HG03442 (cell line): ENCODE measurements at regions not wholly inside any gene's neighbourhood (a gene's known extent, or its start where the extent isn't known, plus 50 kb on each side); places are given as distances from the start of the nearest gene placed in this dataset.
"Not testable (repeated sequence)": the region's sequence is repeated elsewhere in the genome, so short reads cannot be mapped to it uniquely, and the experiment has no call there.

Experiments
- ATAC-seq: cut with Tn5 transposase; IDR thresholded peaks from one replicate; pipeline ENCODE4 v1.9.1; 2021; ENCODE audit warnings: mild to moderate bottlenecking, moderate library complexity; ENCODE audit not compliant: unreplicated experiment

DNA sequence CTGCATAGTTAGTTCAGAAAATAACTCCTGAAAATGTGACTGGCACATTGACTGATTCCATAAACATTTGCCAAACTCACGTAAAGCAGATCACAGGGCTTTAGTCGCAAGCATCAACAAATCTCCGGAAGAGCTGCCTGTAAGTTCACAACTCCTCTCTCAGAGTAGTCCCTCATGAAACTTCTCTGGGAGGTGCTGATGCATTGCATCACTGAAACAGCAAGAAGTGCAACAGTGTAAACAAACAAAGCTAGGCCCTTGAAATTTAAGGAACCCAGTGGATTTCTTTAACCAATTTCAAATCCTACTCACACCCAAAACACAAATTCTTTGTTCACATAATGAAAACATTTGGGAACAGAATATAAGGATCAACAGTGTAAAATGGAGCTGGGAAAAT, 1691.7 kb upstream of the FLRT2 start:
- ATAC-seq: no peak

DNA sequence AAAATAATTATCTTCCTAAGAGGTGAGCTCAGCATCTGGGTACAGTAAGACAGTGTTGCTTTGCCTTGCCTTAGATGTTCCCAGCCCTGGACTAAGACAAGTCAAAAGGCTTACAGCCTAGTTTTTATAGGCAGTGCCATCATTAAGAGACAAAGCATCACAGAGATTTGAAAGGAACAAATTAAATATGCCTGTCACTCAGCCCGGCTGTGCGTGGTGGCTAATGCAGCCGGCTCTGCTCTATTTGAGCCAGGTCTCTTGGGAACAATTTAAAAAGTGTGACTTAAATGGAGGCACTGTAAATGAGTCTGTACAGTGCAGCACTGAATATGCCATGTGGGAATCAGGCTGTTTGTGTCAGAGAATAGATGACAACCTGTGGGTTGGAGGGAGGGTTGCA, 1687.4 kb upstream of the FLRT2 start:
- no peak for ATAC-seq

DNA sequence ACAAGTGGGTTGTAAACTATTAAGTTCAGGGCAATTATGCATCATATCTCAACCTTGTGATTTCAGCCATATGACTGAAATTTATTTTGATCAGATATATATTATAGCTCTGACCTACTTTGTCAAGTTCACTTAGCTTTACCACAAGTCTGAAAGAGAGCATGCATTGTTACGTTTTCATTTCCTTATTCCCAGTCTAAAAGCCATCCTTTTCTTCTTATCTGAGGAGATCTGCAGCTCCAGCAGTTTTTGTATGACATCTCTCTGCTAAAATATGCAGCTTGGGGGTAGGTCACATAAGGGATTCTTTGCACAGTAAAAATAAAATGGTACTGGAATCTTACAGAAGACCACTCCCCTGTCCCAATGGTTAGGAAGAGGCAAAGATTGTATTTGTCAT, 1682.8 kb upstream of the FLRT2 start:
- ATAC-seq: no peak

GRCh38 chr14:83850092-83850491, 1679.9 kb upstream of the FLRT2 start:
- no peak for ATAC-seq

- ATAC-seq: no peak
These were observed 1673.6 kb upstream of the FLRT2 start for GRCh38 chr14:83856334-83856733.

DNA sequence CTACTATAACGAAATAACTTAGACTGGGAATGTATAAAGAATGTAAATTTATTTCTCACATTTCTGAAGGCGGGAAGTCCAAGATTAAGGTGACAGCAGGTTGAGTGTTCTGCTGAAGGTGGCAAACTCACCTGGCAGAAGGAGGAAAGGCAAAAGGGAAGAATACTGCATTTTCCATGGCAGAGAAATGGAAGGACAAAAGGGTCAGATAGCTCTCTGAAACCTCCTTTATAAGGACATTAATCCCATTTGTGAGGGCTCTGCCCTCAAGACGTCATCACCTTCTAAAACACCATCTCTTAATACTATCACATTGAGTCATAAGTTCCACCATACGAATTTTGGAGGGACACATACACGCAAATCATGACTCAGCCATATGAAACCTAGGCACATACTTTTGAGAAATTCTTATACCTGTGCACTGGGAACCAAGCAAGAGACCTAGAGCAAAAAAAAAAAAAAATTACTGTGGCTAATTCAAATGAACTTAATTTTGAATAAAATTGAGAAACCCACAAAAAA, 1669.3 kb upstream of the FLRT2 start:
- no peak for ATAC-seq

DNA sequence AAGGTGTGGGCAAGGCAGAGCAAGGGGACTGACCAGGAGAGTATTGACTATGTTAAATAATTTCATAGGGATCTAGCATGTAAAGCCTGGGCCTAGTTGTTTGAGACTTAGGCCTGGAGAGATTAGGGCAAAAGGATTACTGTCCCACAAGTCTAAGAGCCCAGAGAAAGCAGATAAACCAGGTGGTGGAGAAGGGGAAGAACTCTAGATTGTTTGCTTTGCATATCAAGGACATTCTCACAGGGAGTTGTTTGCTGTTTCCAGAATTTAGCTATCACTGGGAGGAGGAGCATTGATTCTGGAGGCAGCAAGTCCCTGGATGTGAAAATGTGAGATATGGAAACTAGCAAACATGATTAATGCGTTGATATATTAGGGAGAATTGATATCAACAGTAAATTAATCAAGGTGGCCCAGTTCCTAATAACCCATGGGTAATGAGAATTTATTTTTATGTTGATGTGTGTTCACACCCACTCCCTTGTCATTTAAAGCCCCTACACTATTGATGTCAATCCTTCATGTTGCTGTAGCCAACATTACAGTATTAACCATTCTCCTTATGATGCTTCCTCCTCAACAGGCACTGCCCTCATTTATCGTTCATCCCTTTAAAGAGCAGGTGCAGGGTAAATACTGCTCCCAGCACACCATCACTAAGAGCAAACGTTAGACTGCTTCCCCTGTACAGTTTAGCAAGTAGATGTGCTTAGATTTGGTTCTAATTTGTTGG, 1666.7 kb upstream of the FLRT2 start:
- ATAC-seq: no peak

DNA sequence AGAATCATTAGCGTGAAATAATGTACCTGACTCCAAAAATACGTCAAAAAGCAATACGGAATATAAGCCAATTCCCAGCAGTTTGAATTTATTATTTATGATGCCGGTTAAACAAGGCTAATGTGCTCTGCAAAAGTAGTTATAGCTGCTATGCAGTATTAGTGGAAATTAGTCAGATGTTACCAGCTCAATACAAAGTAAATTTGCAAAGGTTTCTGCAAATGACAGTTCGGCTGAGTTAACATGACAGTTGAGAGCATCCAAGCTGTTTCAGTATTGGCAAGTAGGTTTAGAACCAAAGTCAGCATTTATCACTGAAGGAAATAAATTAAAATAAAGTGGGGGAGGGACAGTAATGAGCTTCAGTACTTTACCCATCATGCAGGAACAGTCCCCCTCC, 1665.8 kb upstream of the FLRT2 start:
- no peak for ATAC-seq

GRCh38 chr14:83867566-83868225, 1662.2 kb upstream of the FLRT2 start:
- no peak for ATAC-seq

GRCh38 chr14:83870546-83871270, 1659.2 kb upstream of the FLRT2 start:
- ATAC-seq: no peak

DNA sequence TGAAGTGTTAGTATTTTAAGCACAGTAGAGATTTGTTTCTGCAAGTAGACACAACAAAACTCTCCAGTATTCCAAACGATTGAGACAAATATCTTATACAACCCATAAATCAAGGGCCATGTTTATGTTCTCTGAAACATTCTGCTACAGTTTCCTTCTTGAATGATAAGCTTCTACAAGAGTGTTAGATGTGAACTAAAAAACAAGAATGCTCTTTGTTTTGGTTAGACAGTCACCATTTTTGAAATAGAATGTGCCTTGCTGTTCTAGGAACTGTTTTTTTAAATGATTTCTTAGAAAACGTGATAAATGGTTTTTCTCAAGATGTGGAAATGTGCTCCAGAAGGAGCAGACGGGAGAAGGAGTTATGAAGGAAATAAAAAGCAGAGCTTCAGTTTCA, 1656.3 kb upstream of the FLRT2 start:
- no peak for ATAC-seq

DNA sequence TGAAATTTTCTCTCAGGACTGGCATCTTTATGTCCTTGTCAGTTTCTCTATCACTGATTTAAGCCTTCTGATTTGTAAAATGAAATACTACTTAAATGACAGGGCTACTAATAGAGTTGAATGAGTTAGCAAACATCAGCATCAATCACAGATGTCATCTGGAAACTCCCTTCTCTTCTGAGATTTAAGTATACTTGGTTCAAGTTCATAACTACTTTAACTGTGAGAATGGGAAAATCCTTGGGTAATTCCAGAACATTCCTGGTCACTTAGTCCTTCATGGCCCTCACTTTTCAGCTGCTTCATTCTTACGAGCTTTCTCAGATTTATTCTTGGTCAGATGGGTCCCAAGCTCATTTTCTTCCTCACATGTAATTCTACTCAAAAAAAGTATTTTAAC, 1655.3 kb upstream of the FLRT2 start:
- no peak for ATAC-seq

DNA sequence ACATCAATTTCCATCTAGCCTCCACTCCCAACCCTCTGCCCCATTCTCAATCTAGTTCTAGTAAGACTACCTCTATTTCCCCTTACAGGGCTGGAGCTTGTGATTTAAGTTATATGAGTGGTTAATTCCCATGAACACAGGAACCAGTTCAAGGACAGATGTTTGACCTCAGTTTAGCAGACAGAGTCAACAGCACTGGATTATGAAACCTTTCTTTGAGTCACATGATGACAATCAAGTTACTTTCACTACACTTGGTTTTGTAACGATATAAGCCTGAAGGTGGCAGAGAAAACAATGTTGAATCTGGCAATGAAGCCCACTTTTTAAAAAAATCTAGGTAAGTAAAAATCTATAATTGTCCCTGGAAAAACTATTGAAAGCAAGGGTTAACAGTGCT, 1646.2 kb upstream of the FLRT2 start:
- no peak for ATAC-seq

GRCh38 chr14:83885837-83886293, 1644.1 kb upstream of the FLRT2 start:
- ATAC-seq: no peak

DNA sequence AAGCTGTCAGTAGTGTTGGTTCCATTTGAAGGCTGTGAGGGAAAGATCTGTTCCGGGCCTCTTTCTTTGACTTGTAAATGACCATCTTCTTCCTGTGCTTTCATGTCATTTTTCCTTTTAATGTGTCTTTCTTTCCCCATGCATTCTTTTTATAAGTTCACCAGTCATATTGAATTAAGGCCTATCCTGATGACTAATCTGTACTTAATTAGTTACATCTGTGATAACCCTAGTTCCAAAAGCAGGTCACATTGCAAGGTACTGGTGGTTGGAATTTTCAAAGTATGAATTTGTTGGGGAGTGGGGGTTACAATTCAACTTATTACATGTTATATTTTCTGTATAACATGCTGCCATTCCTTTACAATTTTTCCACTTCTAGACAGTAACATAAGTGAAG, 1642.1 kb upstream of the FLRT2 start:
- no peak for ATAC-seq

GRCh38 chr14:83893447-83893846, 1636.5 kb upstream of the FLRT2 start:
- ATAC-seq: no peak

GRCh38 chr14:83894568-83894967, 1635.4 kb upstream of the FLRT2 start:
- no peak for ATAC-seq

- ATAC-seq: not testable (repeated sequence)
These were observed 1631.4 kb upstream of the FLRT2 start for GRCh38 chr14:83898558-83898957.

DNA sequence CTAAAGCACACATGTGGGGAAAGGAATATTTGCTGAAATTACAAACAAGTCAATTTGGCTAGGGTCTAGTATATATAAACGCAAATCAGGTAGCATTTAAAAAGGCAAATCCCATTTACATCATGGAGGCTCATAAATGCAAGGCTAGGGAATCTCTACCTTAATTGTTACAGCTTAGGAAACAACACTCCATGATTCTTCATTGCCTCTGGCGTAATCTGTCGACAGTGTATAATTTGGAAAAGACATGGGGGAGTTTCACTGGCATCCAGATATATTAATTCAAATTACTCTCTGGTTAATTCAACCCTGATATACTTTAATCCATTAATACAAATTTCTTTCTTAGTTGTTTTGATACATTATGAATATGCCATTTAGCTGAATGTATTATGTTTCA, 1630.2 kb upstream of the FLRT2 start:
- ATAC-seq: no peak

DNA sequence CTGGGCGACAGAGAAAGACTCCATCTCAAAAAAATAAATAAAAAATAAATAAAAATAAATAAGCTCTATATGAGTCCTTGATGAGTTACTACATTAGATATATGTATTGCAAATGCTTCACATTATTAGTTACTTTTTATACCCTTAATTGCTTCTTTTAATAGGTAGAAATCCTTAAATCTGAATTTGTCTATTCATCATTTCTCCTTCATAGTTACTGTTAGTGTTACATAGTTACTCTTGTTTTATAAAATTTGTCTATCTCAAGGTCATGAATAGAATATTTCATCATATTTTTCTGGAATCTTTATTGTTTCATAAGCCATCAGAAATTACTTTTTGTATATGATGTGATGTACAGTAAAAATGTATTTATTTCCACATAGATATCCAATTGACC, 1624.8 kb upstream of the FLRT2 start:
- ATAC-seq: no peak

GRCh38 chr14:83908419-83908818, 1621.5 kb upstream of the FLRT2 start:
- ATAC-seq: no peak

DNA sequence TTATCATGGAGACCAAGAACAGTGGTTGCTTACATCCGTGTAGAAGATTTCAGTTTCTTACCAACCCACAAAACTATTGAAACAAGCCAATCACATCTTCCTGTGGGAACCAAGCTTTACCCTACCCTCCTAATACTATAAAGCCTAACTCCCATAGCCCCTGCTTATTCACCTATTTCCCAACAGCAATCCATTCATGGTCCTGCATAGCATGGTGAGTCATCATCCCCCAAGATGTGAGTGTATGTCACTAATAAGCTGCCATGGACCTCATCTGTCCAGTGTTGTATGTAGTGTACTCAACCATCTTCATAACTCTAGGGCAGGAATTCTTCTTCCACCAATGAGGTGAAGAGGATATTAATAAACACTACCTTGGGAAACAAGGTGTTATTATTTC, 1620.4 kb upstream of the FLRT2 start:
- no peak for ATAC-seq
